HepG2 (cell line): ENCODE measurements at regions not wholly inside any gene's neighbourhood (a gene's known extent, or its start where the extent isn't known, plus 50 kb on each side); places are given as distances from the start of the nearest gene placed in this dataset.
"Not testable (repeated sequence)": the region's sequence is repeated elsewhere in the genome, so short reads cannot be mapped to it uniquely, and the experiment has no call there.

Experiments
- ATAC-seq: fragments of 200-7000 bp; cut with Tn5 transposase; 3 replicates; pipeline ENCODE4 v1.9.1; 2020; ENCODE audit warnings: mild to moderate bottlenecking, moderate library complexity
- BruUV-seq: library from RNA; stranded (reverse); fragments of 400-500 nt; replicated peaks from 2 replicates; lab custom pipeline; 2021; lab: Mats Ljungman, UMichigan
- CTCF ChIA-PET: fragments of 300-600 bp; formaldehyde crosslinking; extraction: SDS; loops from one replicate; lab custom pipeline; 2021; ENCODE audit warnings: low total read pairs, inconsistent platforms, low intra/inter-chr PET ratio; lab: Yijun Ruan, JAX
- POLR2A ChIA-PET: fragments of 350-600 bp; sonication (Branson Sonifier 250); formaldehyde crosslinking; loops from one replicate; lab custom pipeline; 2020; ENCODE audit warnings: antibody characterized with exemption, inconsistent platforms; lab: Yijun Ruan, JAX
- DNase-seq: peaks from one replicate; pipeline ENCODE4 v3.0.0-alpha.2; 2015; ENCODE audit warnings: low spot score
- FAIRE-seq: peaks from 3 replicates; lab custom pipeline; 2011; peaks lifted over from hg19 to GRCh38; lab: Jason Lieb, UNC
- H2AFZ ChIP-seq: one replicate; pipeline ENCODE4 v1.6.1; 2011; ENCODE audit warnings: low read length, inconsistent platforms
- H3K27ac ChIP-seq: fragments of 300-600 bp; 3 replicates; pipeline ENCODE4 v1.8.0; 2011; ENCODE audit warnings: mixed run types, mild to moderate bottlenecking, mixed read lengths, low read length, inconsistent platforms; ENCODE audit not compliant: insufficient read depth; ENCODE audit errors: extremely low read length
- H3K27me3 ChIP-seq, 2 experiments: fragments of 200-600 bp in 1 of 2; 2 replicates in 1 of 2; 3 replicates in 1 of 2; pipeline versions ENCODE4 v1.6.0 to v1.8.0; 2011; ENCODE audit warnings: low read length in 2 of 2, mild to moderate bottlenecking in 2 of 2, moderate library complexity in 2 of 2, inconsistent platforms in 1 of 2; ENCODE audit not compliant: insufficient read depth in 2 of 2, control insufficient read depth in 1 of 2
- H3K36me3 ChIP-seq, 2 experiments: fragments of 200-600 bp in 1 of 2; replicated peaks in 1 of 2; 2 replicates in 1 of 2; 3 replicates in 1 of 2; pipeline versions ENCODE4 v1.5.1 to v1.8.0; 2011; ENCODE audit warnings: low read length in 2 of 2, inconsistent platforms in 1 of 2; ENCODE audit not compliant: insufficient read depth in 2 of 2, control insufficient read depth in 1 of 2
- H3K4me1 ChIP-seq: 2 replicates; pipeline ENCODE4 v1.5.1; 2012; ENCODE audit warnings: low read length, inconsistent platforms; ENCODE audit not compliant: insufficient read depth
- H3K4me2 ChIP-seq: 2 replicates; pipeline ENCODE4 v1.6.0; 2011; ENCODE audit warnings: low read depth, low read length, inconsistent platforms
- H3K4me3 ChIP-seq, 3 experiments: fragments of 200-600 bp in 1 of 3; sonication (generic), shearing (Covaris generic) in 1 of 3; replicated peaks in 1 of 3; 2 replicates each; pipeline ENCODE4 v1.5.1; 2011 to 2016; ENCODE audit warnings: low read length in 3 of 3, inconsistent platforms in 2 of 3, low read depth in 2 of 3, mild to moderate bottlenecking in 2 of 3, control low read depth in 1 of 3, mixed read lengths in 1 of 3; ENCODE audit not compliant: insufficient read depth in 1 of 3
- H3K79me2 ChIP-seq: one replicate; pipeline ENCODE4 v1.6.1; 2011; ENCODE audit warnings: low read length, inconsistent platforms; ENCODE audit not compliant: insufficient read depth
- H3K9ac ChIP-seq: 2 replicates; pipeline ENCODE4 v1.6.0; 2011; ENCODE audit warnings: mild to moderate bottlenecking, low read depth, low read length, inconsistent platforms; ENCODE audit not compliant: insufficient read depth
- H3K9me3 ChIP-seq: 2 replicates; pipeline ENCODE4 v1.5.1; 2012; ENCODE audit warnings: mild to moderate bottlenecking, low read length
- H4K20me1 ChIP-seq: 2 replicates; pipeline ENCODE4 v1.6.0; 2011; ENCODE audit warnings: inconsistent platforms, mild to moderate bottlenecking, low read length, moderate library complexity; ENCODE audit not compliant: insufficient read depth
- IRF2 ChIP-seq: IDR thresholded peaks from 2 replicates; pipeline ENCODE4 v1.6.1; 2018; ENCODE audit warnings: missing genetic modification reagents, missing compliant biosample characterization
- KLF12 ChIP-seq: sonication (generic); formaldehyde crosslinking; IDR thresholded peaks from 2 replicates; pipeline ENCODE4 v1.4.0; 2020; ENCODE audit warnings: missing genetic modification reagents, borderline replicate concordance
- NR0B2 ChIP-seq: sonication (generic); formaldehyde crosslinking; IDR thresholded peaks from 2 replicates; pipeline ENCODE4 v1.4.0; 2020; ENCODE audit warnings: mild to moderate bottlenecking, missing genetic modification reagents
- NR3C1 ChIP-seq: sonication (generic); formaldehyde crosslinking; IDR thresholded peaks from 2 replicates; pipeline ENCODE4 v1.4.0; 2020; ENCODE audit warnings: missing genetic modification reagents
- SMARCC2 ChIP-seq: fragments of 450-650 bp; IDR thresholded peaks from 2 replicates; pipeline ENCODE4 v1.6.1; 2017; ENCODE audit warnings: antibody characterized with exemption, mild to moderate bottlenecking
- ZBTB25 ChIP-seq: IDR thresholded peaks from 2 replicates; pipeline ENCODE4 v1.6.1; 2018; ENCODE audit warnings: missing genetic modification reagents
- ZNF343 ChIP-seq: sonication (generic); formaldehyde crosslinking; IDR thresholded peaks from 2 replicates; pipeline ENCODE4 v1.4.0; 2020; ENCODE audit warnings: mild to moderate bottlenecking, missing genetic modification reagents
- ZNF484 ChIP-seq: sonication (generic); formaldehyde crosslinking; IDR thresholded peaks from 2 replicates; pipeline ENCODE4 v1.5.1; 2020; ENCODE audit warnings: mild to moderate bottlenecking, low read depth, missing genetic modification reagents, borderline replicate concordance
- ZNF510 ChIP-seq: sonication (generic); formaldehyde crosslinking; IDR thresholded peaks from 2 replicates; pipeline ENCODE4 v1.4.0; 2020; ENCODE audit warnings: low read depth, mild to moderate bottlenecking, missing genetic modification reagents
- ZNF549 ChIP-seq: sonication (generic); formaldehyde crosslinking; IDR thresholded peaks from 2 replicates; pipeline ENCODE4 v1.5.0; 2020; ENCODE audit warnings: missing genetic modification reagents
- ZNF605 ChIP-seq: sonication (generic); formaldehyde crosslinking; IDR thresholded peaks from 2 replicates; pipeline ENCODE4 v1.8.0; 2022; ENCODE audit warnings: mild to moderate bottlenecking, missing genetic modification reagents
- ZNF644 ChIP-seq: IDR thresholded peaks from 2 replicates; pipeline ENCODE4 v1.6.1; 2016; ENCODE audit warnings: low read depth
- ZNF713 ChIP-seq: sonication (generic); formaldehyde crosslinking; IDR thresholded peaks from 2 replicates; pipeline ENCODE4 v1.4.0; 2020; ENCODE audit warnings: mild to moderate bottlenecking, missing genetic modification reagents
- ZNF841 ChIP-seq: sonication (generic); formaldehyde crosslinking; IDR thresholded peaks from 2 replicates; pipeline ENCODE4 v1.8.1; 2023; ENCODE audit warnings: missing genetic modification reagents, borderline replicate concordance
- ZNF891 ChIP-seq: sonication (generic); formaldehyde crosslinking; IDR thresholded peaks from 2 replicates; pipeline ENCODE4 v1.5.0; 2020; ENCODE audit warnings: mild to moderate bottlenecking, missing genetic modification reagents
- ZUFSP ChIP-seq: sonication (generic); formaldehyde crosslinking; IDR thresholded peaks from 2 replicates; pipeline ENCODE4 v1.9.0; 2021; ENCODE audit warnings: missing genetic modification reagents, mild to moderate bottlenecking, borderline replicate concordance
- WGBS: methylation state at CpG from one replicate; pipeline ENCODE4 v1.1.6; 2017; ENCODE audit warnings: low lambda C conversion rate; 5-methylcytosine and 5-hydroxymethylcytosine counted together
- in situ Hi-C: cut with HindIII; loops from 2 replicates; pipeline ENCODE4 v1.10.0; 2017; ENCODE audit warnings: low pct_unique_long_range_greater_than_20kb; ENCODE audit not compliant: extremely low pct_ligation_motif_present
- intact Hi-C: fragments of 100-400 bp; cut with micrococcal nuclease; formaldehyde crosslinking; loops from one replicate; pipeline ENCODE4 v1.10.0; 2022; ENCODE audit not compliant: unreplicated experiment

- FAIRE-seq, H3K9ac ChIP-seq, H4K20me1 ChIP-seq, H3K36me3 ChIP-seq, H3K4me1 ChIP-seq, BruUV-seq, CTCF ChIA-PET, in situ Hi-C loops, DNase-seq, intact Hi-C loops, H3K4me2 ChIP-seq, H3K4me3 ChIP-seq, H3K27ac ChIP-seq, POLR2A ChIA-PET, ATAC-seq, H2AFZ ChIP-seq, H3K79me2 ChIP-seq, H3K9me3 ChIP-seq: not testable (repeated sequence)
- H3K27me3 ChIP-seq, result peaks cover 7 to 77% of the 10 kb centered on the region in 2 experiments
- 5% methylated on average over 12 of the region's 12 CpGs for WGBS
Measured at GRCh38 chr1:2851918-2852317, 50.4 kb upstream of the TTC34 start.

- H3K4me3 ChIP-seq, result no peak overlapping the region
- FAIRE-seq, result no peak
- TF ChIP-seq ZNF549 (no peak), ZNF605 (no peak), ZNF891 (CRISPR knock-in tag) (no peak), IRF2 (CRISPR knock-in tag) (no peak), ZNF713 (no peak), KLF12 (CRISPR knock-in tag) (no peak), NR3C1 (CRISPR knock-in tag) (no peak), NR0B2 (CRISPR knock-in tag) (no peak), ZBTB25 (CRISPR knock-in tag) (no peak), ZNF510 (CRISPR knock-in tag) (no peak), ZNF644 (no peak), ZNF841 (CRISPR knock-in tag) (no peak), ZUFSP (CRISPR knock-in tag) (no peak), SMARCC2 (no peak), ZNF343 (CRISPR knock-in tag) (no peak), ZNF484 (CRISPR knock-in tag) (no peak)
- TF ChIP-seq, all 625 proteins: peak for 0
- no peak overlapping the region for H2AFZ ChIP-seq
- ATAC-seq (no peak), DNase-seq (no peak)
- H4K20me1 ChIP-seq, result no peaks in the 10 kb centered on the region
- no peak overlapping the region for H3K27ac ChIP-seq
- H3K4me1 ChIP-seq, result no peaks in the 10 kb centered on the region
- CTCF ChIA-PET, result no interaction called here
- H3K36me3 ChIP-seq, result no peaks in the 10 kb centered on the region
- 6% methylated on average over 4 of the region's 9 CpGs for WGBS
- intact Hi-C loops, result no loop called here
- peaks cover 5 to 74% of the 10 kb centered on the region in 2 experiments; a peak in 4 of 5 replicates for H3K27me3 ChIP-seq
- no TSS peak for BruUV-seq
- no peak overlapping the region for H3K4me2 ChIP-seq
- no peaks in the 10 kb centered on the region for H3K9me3 ChIP-seq
- in situ Hi-C loops, result no loop called here
- POLR2A ChIA-PET, result no interaction called here
- H3K9ac ChIP-seq, result no peak overlapping the region
- H3K79me2 ChIP-seq, result no peaks in the 10 kb centered on the region
Measured at GRCh38 chr1:2853711-2854110, 52.2 kb upstream of the TTC34 start.
